HepG2 (cell line): ENCODE measurements at regions not wholly inside any gene's neighbourhood (a gene's known extent, or its start where the extent isn't known, plus 50 kb on each side); places are given as distances from the start of the nearest gene placed in this dataset.

Experiments used
- ATAC-seq: fragments of 200-7000 bp; cut with Tn5 transposase; 3 replicates; pipeline ENCODE4 v1.9.1; 2020; ENCODE audit warnings: mild to moderate bottlenecking, moderate library complexity
- BruUV-seq: library from RNA; stranded (reverse); fragments of 400-500 nt; replicated peaks from 2 replicates; lab custom pipeline; 2021; lab: Mats Ljungman, UMichigan
- CTCF ChIA-PET: fragments of 300-600 bp; formaldehyde crosslinking; extraction: SDS; loops from one replicate; lab custom pipeline; 2021; ENCODE audit warnings: low total read pairs, inconsistent platforms, low intra/inter-chr PET ratio; lab: Yijun Ruan, JAX
- POLR2A ChIA-PET: fragments of 350-600 bp; sonication (Branson Sonifier 250); formaldehyde crosslinking; loops from one replicate; lab custom pipeline; 2020; ENCODE audit warnings: antibody characterized with exemption, inconsistent platforms; lab: Yijun Ruan, JAX
- DNase-seq: peaks from one replicate; pipeline ENCODE4 v3.0.0-alpha.2; 2015; ENCODE audit warnings: low spot score
- FAIRE-seq: peaks from 3 replicates; lab custom pipeline; 2011; peaks lifted over from hg19 to GRCh38; lab: Jason Lieb, UNC
- H2AFZ ChIP-seq: one replicate; pipeline ENCODE4 v1.6.1; 2011; ENCODE audit warnings: low read length, inconsistent platforms
- H3K27ac ChIP-seq: fragments of 300-600 bp; 3 replicates; pipeline ENCODE4 v1.8.0; 2011; ENCODE audit warnings: mixed run types, mild to moderate bottlenecking, mixed read lengths, low read length, inconsistent platforms; ENCODE audit not compliant: insufficient read depth; ENCODE audit errors: extremely low read length
- H3K27me3 ChIP-seq, 2 experiments: fragments of 200-600 bp in 1 of 2; 2 replicates in 1 of 2; 3 replicates in 1 of 2; pipeline versions ENCODE4 v1.6.0 to v1.8.0; 2011; ENCODE audit warnings: low read length in 2 of 2, mild to moderate bottlenecking in 2 of 2, moderate library complexity in 2 of 2, inconsistent platforms in 1 of 2; ENCODE audit not compliant: insufficient read depth in 2 of 2, control insufficient read depth in 1 of 2
- H3K36me3 ChIP-seq, 2 experiments: fragments of 200-600 bp in 1 of 2; replicated peaks in 1 of 2; 2 replicates in 1 of 2; 3 replicates in 1 of 2; pipeline versions ENCODE4 v1.5.1 to v1.8.0; 2011; ENCODE audit warnings: low read length in 2 of 2, inconsistent platforms in 1 of 2; ENCODE audit not compliant: insufficient read depth in 2 of 2, control insufficient read depth in 1 of 2
- H3K4me1 ChIP-seq: 2 replicates; pipeline ENCODE4 v1.5.1; 2012; ENCODE audit warnings: low read length, inconsistent platforms; ENCODE audit not compliant: insufficient read depth
- H3K4me2 ChIP-seq: 2 replicates; pipeline ENCODE4 v1.6.0; 2011; ENCODE audit warnings: low read depth, low read length, inconsistent platforms
- H3K4me3 ChIP-seq, 3 experiments: fragments of 200-600 bp in 1 of 3; sonication (generic), shearing (Covaris generic) in 1 of 3; replicated peaks in 1 of 3; 2 replicates each; pipeline ENCODE4 v1.5.1; 2011 to 2016; ENCODE audit warnings: low read length in 3 of 3, inconsistent platforms in 2 of 3, low read depth in 2 of 3, mild to moderate bottlenecking in 2 of 3, control low read depth in 1 of 3, mixed read lengths in 1 of 3; ENCODE audit not compliant: insufficient read depth in 1 of 3
- H3K79me2 ChIP-seq: one replicate; pipeline ENCODE4 v1.6.1; 2011; ENCODE audit warnings: low read length, inconsistent platforms; ENCODE audit not compliant: insufficient read depth
- H3K9ac ChIP-seq: 2 replicates; pipeline ENCODE4 v1.6.0; 2011; ENCODE audit warnings: mild to moderate bottlenecking, low read depth, low read length, inconsistent platforms; ENCODE audit not compliant: insufficient read depth
- H3K9me3 ChIP-seq: 2 replicates; pipeline ENCODE4 v1.5.1; 2012; ENCODE audit warnings: mild to moderate bottlenecking, low read length
- H4K20me1 ChIP-seq: 2 replicates; pipeline ENCODE4 v1.6.0; 2011; ENCODE audit warnings: inconsistent platforms, mild to moderate bottlenecking, low read length, moderate library complexity; ENCODE audit not compliant: insufficient read depth
- BORCS8-MEF2B ChIP-seq: sonication (generic); formaldehyde crosslinking; IDR thresholded peaks from 2 replicates; pipeline ENCODE4 v1.8.0; 2022; ENCODE audit warnings: mild to moderate bottlenecking, missing genetic modification reagents
- NR1H2 ChIP-seq: sonication (generic); formaldehyde crosslinking; IDR thresholded peaks from 2 replicates; pipeline ENCODE4 v1.8.1; 2022; ENCODE audit warnings: low read depth, missing genetic modification reagents, borderline replicate concordance
- RFXANK ChIP-seq: IDR thresholded peaks from 2 replicates; pipeline ENCODE4 v1.6.1; 2016
- ZNF260 ChIP-seq: sonication (generic); formaldehyde crosslinking; IDR thresholded peaks from 2 replicates; pipeline ENCODE4 v1.4.0; 2020; ENCODE audit warnings: missing genetic modification reagents, low read depth, mild to moderate bottlenecking, borderline replicate concordance
- ZNF296 ChIP-seq: sonication (generic); formaldehyde crosslinking; conservative IDR thresholded peaks from 2 replicates; pipeline ENCODE4 v1.5.0; 2020; ENCODE audit warnings: mild to moderate bottlenecking, missing genetic modification reagents
- ZNF329 ChIP-seq: sonication (generic); formaldehyde crosslinking; IDR thresholded peaks from 2 replicates; pipeline ENCODE4 v1.9.0; 2021; ENCODE audit warnings: low read depth, mild to moderate bottlenecking, missing genetic modification reagents
- ZNF333 ChIP-seq: sonication (generic); formaldehyde crosslinking; IDR thresholded peaks from 2 replicates; pipeline ENCODE4 v1.4.0; 2020; ENCODE audit warnings: mild to moderate bottlenecking, missing genetic modification reagents, borderline replicate concordance
- ZNF367 ChIP-seq: sonication (generic); formaldehyde crosslinking; IDR thresholded peaks from 2 replicates; pipeline ENCODE4 v1.4.0; 2020; ENCODE audit warnings: missing genetic modification reagents, borderline replicate concordance
- ZNF484 ChIP-seq: sonication (generic); formaldehyde crosslinking; IDR thresholded peaks from 2 replicates; pipeline ENCODE4 v1.5.1; 2020; ENCODE audit warnings: mild to moderate bottlenecking, low read depth, missing genetic modification reagents, borderline replicate concordance
- ZNF552 ChIP-seq: sonication (generic); formaldehyde crosslinking; IDR thresholded peaks from 2 replicates; pipeline ENCODE4 v1.9.0; 2022; ENCODE audit warnings: missing genetic modification reagents, mild to moderate bottlenecking, borderline replicate concordance
- ZNF572 ChIP-seq: sonication (generic); formaldehyde crosslinking; IDR thresholded peaks from 2 replicates; pipeline ENCODE4 v1.5.1; 2020; ENCODE audit warnings: mild to moderate bottlenecking, missing genetic modification reagents
- ZNF605 ChIP-seq: sonication (generic); formaldehyde crosslinking; IDR thresholded peaks from 2 replicates; pipeline ENCODE4 v1.8.0; 2022; ENCODE audit warnings: mild to moderate bottlenecking, missing genetic modification reagents
- WGBS: methylation state at CpG from one replicate; pipeline ENCODE4 v1.1.6; 2017; ENCODE audit warnings: low lambda C conversion rate; 5-methylcytosine and 5-hydroxymethylcytosine counted together
- in situ Hi-C: cut with HindIII; loops from 2 replicates; pipeline ENCODE4 v1.10.0; 2017; ENCODE audit warnings: low pct_unique_long_range_greater_than_20kb; ENCODE audit not compliant: extremely low pct_ligation_motif_present
- intact Hi-C: fragments of 100-400 bp; cut with micrococcal nuclease; formaldehyde crosslinking; loops from one replicate; pipeline ENCODE4 v1.10.0; 2022; ENCODE audit not compliant: unreplicated experiment
- TF ChIP-seq, protein P1 (sequence below): sonication (generic); formaldehyde crosslinking; IDR thresholded peaks from 2 replicates; pipeline ENCODE4 v1.9.0; 2021; ENCODE audit warnings: missing genetic modification reagents, borderline replicate concordance
- TF ChIP-seq, protein P2 (sequence below): sonication (generic); formaldehyde crosslinking; IDR thresholded peaks from 2 replicates; pipeline ENCODE4 v1.5.1; 2020; ENCODE audit warnings: mild to moderate bottlenecking, missing genetic modification reagents, borderline replicate concordance
- TF ChIP-seq, protein P3 (sequence below): sonication (generic); formaldehyde crosslinking; IDR thresholded peaks from 2 replicates; pipeline ENCODE4; 2020; ENCODE audit warnings: missing genetic modification reagents, mild to moderate bottlenecking, borderline replicate concordance
- TF ChIP-seq, protein P4 (sequence below): IDR thresholded peaks from 2 replicates; pipeline ENCODE4 v1.6.1; 2012; ENCODE audit warnings: low read depth, low read length, improper control_type of control experiment
- TF ChIP-seq, protein P5 (sequence below): IDR thresholded peaks from 2 replicates; pipeline ENCODE4 v1.6.1; 2012; ENCODE audit warnings: inconsistent platforms

DNA sequence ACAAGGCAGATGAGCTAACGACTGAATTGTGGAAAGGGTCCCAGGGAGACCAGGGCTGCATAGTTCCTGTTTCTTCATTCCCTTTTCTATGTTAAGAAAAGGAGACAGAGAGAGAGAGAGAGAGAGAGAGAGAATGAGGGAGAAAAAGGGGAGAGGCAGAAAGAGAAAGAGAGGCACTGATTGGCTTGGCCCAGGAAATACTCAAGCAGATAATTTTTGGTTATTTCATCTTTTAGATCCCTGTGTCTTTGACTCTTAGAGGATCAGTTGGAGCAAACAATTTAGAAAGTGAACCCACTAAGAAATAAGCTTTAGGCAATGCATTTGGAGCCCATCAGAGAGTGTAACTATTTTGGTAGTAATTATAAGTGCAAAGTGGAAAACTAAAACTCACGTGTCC lies 103.4 kb downstream of the CEP44 start (continued):
- TF ChIP-seq, protein P1, sequence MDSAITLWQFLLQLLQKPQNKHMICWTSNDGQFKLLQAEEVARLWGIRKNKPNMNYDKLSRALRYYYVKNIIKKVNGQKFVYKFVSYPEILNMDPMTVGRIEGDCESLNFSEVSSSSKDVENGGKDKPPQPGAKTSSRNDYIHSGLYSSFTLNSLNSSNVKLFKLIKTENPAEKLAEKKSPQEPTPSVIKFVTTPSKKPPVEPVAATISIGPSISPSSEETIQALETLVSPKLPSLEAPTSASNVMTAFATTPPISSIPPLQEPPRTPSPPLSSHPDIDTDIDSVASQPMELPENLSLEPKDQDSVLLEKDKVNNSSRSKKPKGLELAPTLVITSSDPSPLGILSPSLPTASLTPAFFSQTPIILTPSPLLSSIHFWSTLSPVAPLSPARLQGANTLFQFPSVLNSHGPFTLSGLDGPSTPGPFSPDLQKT (CRISPR knock-in tag) = no peak
- TF ChIP-seq, protein P2, sequence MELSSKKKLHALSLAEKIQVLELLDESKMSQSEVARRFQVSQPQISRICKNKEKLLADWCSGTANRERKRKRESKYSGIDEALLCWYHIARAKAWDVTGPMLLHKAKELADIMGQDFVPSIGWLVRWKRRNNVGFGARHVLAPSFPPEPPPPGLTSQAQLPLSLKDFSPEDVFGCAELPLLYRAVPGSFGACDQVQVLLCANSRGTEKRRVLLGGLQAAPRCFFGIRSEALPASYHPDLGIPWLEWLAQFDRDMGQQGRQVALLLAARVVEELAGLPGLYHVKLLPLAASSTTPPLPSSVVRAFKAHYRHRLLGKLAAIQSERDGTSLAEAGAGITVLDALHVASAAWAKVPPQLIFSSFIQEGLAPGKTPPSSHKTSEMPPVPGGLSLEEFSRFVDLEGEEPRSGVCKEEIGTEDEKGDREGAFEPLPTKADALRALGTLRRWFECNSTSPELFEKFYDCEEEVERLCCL (CRISPR knock-in tag) = no peak
- TF ChIP-seq, protein P3, sequence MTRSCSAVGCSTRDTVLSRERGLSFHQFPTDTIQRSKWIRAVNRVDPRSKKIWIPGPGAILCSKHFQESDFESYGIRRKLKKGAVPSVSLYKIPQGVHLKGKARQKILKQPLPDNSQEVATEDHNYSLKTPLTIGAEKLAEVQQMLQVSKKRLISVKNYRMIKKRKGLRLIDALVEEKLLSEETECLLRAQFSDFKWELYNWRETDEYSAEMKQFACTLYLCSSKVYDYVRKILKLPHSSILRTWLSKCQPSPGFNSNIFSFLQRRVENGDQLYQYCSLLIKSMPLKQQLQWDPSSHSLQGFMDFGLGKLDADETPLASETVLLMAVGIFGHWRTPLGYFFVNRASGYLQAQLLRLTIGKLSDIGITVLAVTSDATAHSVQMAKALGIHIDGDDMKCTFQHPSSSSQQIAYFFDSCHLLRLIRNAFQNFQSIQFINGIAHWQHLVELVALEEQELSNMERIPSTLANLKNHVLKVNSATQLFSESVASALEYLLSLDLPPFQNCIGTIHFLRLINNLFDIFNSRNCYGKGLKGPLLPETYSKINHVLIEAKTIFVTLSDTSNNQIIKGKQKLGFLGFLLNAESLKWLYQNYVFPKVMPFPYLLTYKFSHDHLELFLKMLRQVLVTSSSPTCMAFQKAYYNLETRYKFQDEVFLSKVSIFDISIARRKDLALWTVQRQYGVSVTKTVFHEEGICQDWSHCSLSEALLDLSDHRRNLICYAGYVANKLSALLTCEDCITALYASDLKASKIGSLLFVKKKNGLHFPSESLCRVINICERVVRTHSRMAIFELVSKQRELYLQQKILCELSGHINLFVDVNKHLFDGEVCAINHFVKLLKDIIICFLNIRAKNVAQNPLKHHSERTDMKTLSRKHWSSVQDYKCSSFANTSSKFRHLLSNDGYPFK (CRISPR knock-in tag) = no peak
- TF ChIP-seq, protein P4, sequence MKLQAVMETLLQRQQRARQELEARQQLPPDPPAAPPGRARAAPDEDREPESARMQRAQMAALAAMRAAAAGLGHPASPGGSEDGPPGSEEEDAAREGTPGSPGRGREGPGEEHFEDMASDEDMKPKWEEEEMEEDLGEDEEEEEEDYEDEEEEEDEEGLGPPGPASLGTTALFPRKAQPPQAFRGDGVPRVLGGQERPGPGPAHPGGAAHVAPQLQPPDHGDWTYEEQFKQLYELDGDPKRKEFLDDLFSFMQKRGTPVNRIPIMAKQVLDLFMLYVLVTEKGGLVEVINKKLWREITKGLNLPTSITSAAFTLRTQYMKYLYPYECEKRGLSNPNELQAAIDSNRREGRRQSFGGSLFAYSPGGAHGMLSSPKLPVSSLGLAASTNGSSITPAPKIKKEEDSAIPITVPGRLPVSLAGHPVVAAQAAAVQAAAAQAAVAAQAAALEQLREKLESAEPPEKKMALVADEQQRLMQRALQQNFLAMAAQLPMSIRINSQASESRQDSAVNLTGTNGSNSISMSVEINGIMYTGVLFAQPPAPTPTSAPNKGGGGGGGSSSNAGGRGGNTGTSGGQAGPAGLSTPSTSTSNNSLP = no peak
- no peak for TF ChIP-seq ZNF572

DNA sequence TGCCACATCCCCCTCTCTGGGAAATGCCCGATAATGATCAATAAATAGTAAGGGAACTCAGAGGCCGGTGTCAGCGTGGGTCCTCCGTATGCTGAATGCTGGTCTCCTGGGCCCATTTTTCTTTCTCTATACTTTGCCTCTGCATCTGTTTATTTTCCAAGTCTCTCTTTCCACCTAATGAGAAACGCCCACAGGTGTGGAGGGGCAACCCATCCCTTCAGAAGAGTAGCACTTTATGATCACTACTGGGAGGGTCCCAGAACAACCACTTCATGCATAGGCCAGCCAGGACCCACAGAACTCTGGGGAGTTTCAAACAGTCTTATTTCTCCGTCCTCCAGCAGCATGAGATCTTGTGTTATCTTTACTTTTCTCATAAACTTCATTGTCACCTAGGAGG lies 100.1 kb downstream of the CEP44 start:
- no peak for FAIRE-seq
- no peaks in the 10 kb centered on the region for H3K4me1 ChIP-seq
- H3K36me3 ChIP-seq = no peaks in the 10 kb centered on the region
- ChIA-PET CTCF (no interaction called here), POLR2A (no interaction called here)
- no TSS peak for BruUV-seq
- H3K9me3 ChIP-seq = no peaks in the 10 kb centered on the region
- WGBS = 1% methylated on average over 6 of the region's 6 CpGs
- in situ Hi-C loops = no loop called here
- no peak for DNase-seq
- H3K27me3 ChIP-seq = no peaks in the 10 kb centered on the region
- intact Hi-C loops = loop anchor here (10.0 kb wide), 1 partner anchor 1581 kb away; no protein-coding TSS in a partner anchor
- H3K4me2 ChIP-seq = no peak overlapping the region
- no peak for ATAC-seq
- no peak overlapping the region for H2AFZ ChIP-seq
- H3K27ac ChIP-seq = no peak overlapping the region
- H4K20me1 ChIP-seq = no peaks in the 10 kb centered on the region
- H3K9ac ChIP-seq = no peak overlapping the region
- H3K79me2 ChIP-seq = no peaks in the 10 kb centered on the region
- no peak overlapping the region for H3K4me3 ChIP-seq
- TF ChIP-seq, protein P5, sequence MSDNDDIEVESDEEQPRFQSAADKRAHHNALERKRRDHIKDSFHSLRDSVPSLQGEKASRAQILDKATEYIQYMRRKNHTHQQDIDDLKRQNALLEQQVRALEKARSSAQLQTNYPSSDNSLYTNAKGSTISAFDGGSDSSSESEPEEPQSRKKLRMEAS = no peak
- no peak for TF ChIP-seq ZNF296 (CRISPR knock-in tag)
- TF ChIP-seq ZNF367 (CRISPR knock-in tag) = no peak
- no peak for TF ChIP-seq ZNF329
- no peak for TF ChIP-seq ZNF260
- TF ChIP-seq BORCS8-MEF2B (CRISPR knock-in tag) = no peak
- no peak for TF ChIP-seq ZNF552
- no peak for TF ChIP-seq ZNF605 (CRISPR knock-in tag)
- no peak for TF ChIP-seq NR1H2
- no peak for TF ChIP-seq RFXANK (CRISPR knock-in tag)
- no peak for TF ChIP-seq ZNF333 (CRISPR knock-in tag)
- TF ChIP-seq ZNF484 (CRISPR knock-in tag) = no peak
